H1 (cell line): ENCODE measurements at regions not wholly inside any gene's neighbourhood (a gene's known extent, or its start where the extent isn't known, plus 50 kb on each side); places are given as distances from the start of the nearest gene placed in this dataset.

ENCODE experiments used
- CTCF ChIA-PET: fragments of 300-600 bp; sonication (Branson Sonifier 250); formaldehyde crosslinking; loops from one replicate; lab custom pipeline; 2021; ENCODE audit not compliant: partially characterized antibody; lab: Charles Lee
- POLR2A ChIA-PET: fragments of 300-600 bp; sonication (Branson Sonifier 250); formaldehyde crosslinking; loops from one replicate; lab custom pipeline; 2021; ENCODE audit warnings: inconsistent platforms; ENCODE audit not compliant: partially characterized antibody; lab: Charles Lee
- DNase-seq, 2 experiments: peaks; one replicate each; pipeline versions ENCODE4 v3.0.0 to v3.0.0-alpha.2; 2010 to 2022; ENCODE audit warnings: low spot score in 2 of 2, low read depth in 1 of 2, mixed read lengths in 1 of 2
- FAIRE-seq: peaks from 2 replicates; lab custom pipeline; 2011; peaks lifted over from hg19 to GRCh38; lab: Jason Lieb, UNC
- H2AFZ ChIP-seq: 2 replicates; pipeline ENCODE4 v1.8.1; 2012; ENCODE audit warnings: low read length, inconsistent platforms
- H2AK5ac ChIP-seq: 2 replicates; pipeline ENCODE4 v1.6.1; 2013; ENCODE audit warnings: low read depth, low read length
- H2BK120ac ChIP-seq: replicated peaks from 2 replicates; pipeline ENCODE3; 2013; ENCODE audit warnings: low read depth, low read length, inconsistent platforms
- H2BK12ac ChIP-seq: 2 replicates; pipeline ENCODE4 v1.6.1; 2013; ENCODE audit warnings: low read depth, low read length
- H2BK15ac ChIP-seq: 2 replicates; pipeline ENCODE4 v1.6.1; 2013; ENCODE audit warnings: low read length
- H2BK20ac ChIP-seq: 2 replicates; pipeline ENCODE4 v1.6.1; 2013; ENCODE audit warnings: low read length
- H2BK5ac ChIP-seq: 2 replicates; pipeline ENCODE4 v1.6.1; 2013; ENCODE audit warnings: low read depth, low read length
- H3K14ac ChIP-seq: 2 replicates; pipeline ENCODE4 v1.6.1; 2013; ENCODE audit warnings: inconsistent platforms; ENCODE audit not compliant: insufficient read length
- H3K18ac ChIP-seq: 2 replicates; pipeline ENCODE4 v1.6.1; 2013; ENCODE audit warnings: low read length; ENCODE audit errors: extremely low read depth
- H3K23ac ChIP-seq: 2 replicates; pipeline ENCODE4 v1.6.1; 2013; ENCODE audit warnings: inconsistent platforms; ENCODE audit not compliant: insufficient read length
- H3K23me2 ChIP-seq: 2 replicates; pipeline ENCODE4 v1.6.1; 2013; ENCODE audit warnings: low read depth, low read length
- H3K27ac ChIP-seq: 2 replicates; pipeline ENCODE4 v1.6.1; 2011; ENCODE audit warnings: low read depth, low read length, inconsistent platforms
- H3K27me3 ChIP-seq, 4 experiments: replicated peaks in 1 of 4; 1 replicate in 1 of 4; 2 replicates in 3 of 4; pipeline versions ENCODE4 v1.6.1 to v1.8.1; 2011 to 2013; ENCODE audit warnings: low read length in 3 of 4, mild to moderate bottlenecking in 3 of 4, inconsistent platforms in 2 of 4, mixed read lengths in 2 of 4, moderate library complexity in 1 of 4; ENCODE audit not compliant: control insufficient read depth in 3 of 4, insufficient read depth in 3 of 4; ENCODE audit errors: extremely low read depth in 1 of 4
- H3K36me3 ChIP-seq, 4 experiments: 2 replicates each; pipeline versions ENCODE4 v1.6.1 to v1.8.1; 2011 to 2013; ENCODE audit warnings: mild to moderate bottlenecking in 4 of 4, low read length in 3 of 4, moderate library complexity in 2 of 4, control low read depth in 1 of 4, inconsistent platforms in 1 of 4; ENCODE audit not compliant: insufficient read depth in 4 of 4, control insufficient read depth in 2 of 4
- H3K4ac ChIP-seq: replicated peaks from 2 replicates; pipeline ENCODE3; 2013; ENCODE audit warnings: low read length, low read depth, mixed read lengths, inconsistent platforms; ENCODE audit not compliant: insufficient read length
- H3K4me1 ChIP-seq, 4 experiments: replicated peaks in 1 of 4; 1 replicate in 1 of 4; 2 replicates in 3 of 4; pipeline versions ENCODE4 v1.6.1 to v1.8.1; 2011 to 2013; ENCODE audit warnings: low read length in 3 of 4, inconsistent platforms in 2 of 4, mixed read lengths in 1 of 4; ENCODE audit not compliant: insufficient read depth in 4 of 4, control insufficient read depth in 3 of 4
- H3K4me2 ChIP-seq, 2 experiments: 2 replicates each; pipeline versions ENCODE4 v1.6.1 to v1.8.1; 2011 to 2013; ENCODE audit warnings: low read depth in 2 of 2, low read length in 2 of 2, control low read depth in 1 of 2, inconsistent platforms in 1 of 2, mild to moderate bottlenecking in 1 of 2; ENCODE audit not compliant: insufficient read depth in 1 of 2
- H3K4me3 ChIP-seq, 4 experiments: fragments of 200-600, 300-600 bp in 1 of 4; sonication (generic), shearing (Covaris generic), sonication (Bioruptor Twin) in 1 of 4; 2 replicates each; pipeline versions ENCODE4 v1.5.1 to v1.8.1; 2011 to 2016; ENCODE audit warnings: low read length in 4 of 4, low read depth in 3 of 4, control low read depth in 2 of 4, inconsistent platforms in 2 of 4, mild to moderate bottlenecking in 2 of 4, mixed read lengths in 1 of 4, moderate library complexity in 1 of 4; ENCODE audit not compliant: insufficient read depth in 2 of 4; ENCODE audit errors: extremely low read depth in 1 of 4
- H3K56ac ChIP-seq: replicated peaks from 2 replicates; pipeline ENCODE3; 2013; ENCODE audit warnings: low read depth, mild to moderate bottlenecking, mixed read lengths, low read length, inconsistent platforms; ENCODE audit not compliant: insufficient read length
- H3K79me1 ChIP-seq: 2 replicates; pipeline ENCODE4 v1.6.1; 2013; ENCODE audit warnings: low read depth, low read length, control low read depth
- H3K79me2 ChIP-seq, 2 experiments: 2 replicates each; pipeline versions ENCODE4 v1.6.1 to v1.8.1; 2012 to 2013; ENCODE audit warnings: low read length in 2 of 2, mild to moderate bottlenecking in 2 of 2, inconsistent platforms in 1 of 2; ENCODE audit not compliant: insufficient read depth in 2 of 2, control insufficient read depth in 1 of 2
- H3K9ac ChIP-seq, 4 experiments: replicated peaks in 1 of 4; 1 replicate in 1 of 4; 2 replicates in 3 of 4; pipeline versions ENCODE4 v1.6.1 to v1.8.1; 2011 to 2013; ENCODE audit warnings: low read depth in 3 of 4, low read length in 3 of 4, control low read depth in 2 of 4, mild to moderate bottlenecking in 2 of 4, moderate library complexity in 2 of 4, inconsistent platforms in 1 of 4; ENCODE audit errors: extremely low read depth in 1 of 4
- H3K9me3 ChIP-seq, 2 experiments: 2 replicates each; pipeline versions ENCODE4 v1.6.1 to v1.8.1; 2012 to 2013; ENCODE audit warnings: mild to moderate bottlenecking in 2 of 2, moderate library complexity in 2 of 2, control low read depth in 1 of 2, inconsistent platforms in 1 of 2, low read depth in 1 of 2, low read length in 1 of 2, mixed read lengths in 1 of 2; ENCODE audit not compliant: insufficient read depth in 2 of 2
- H4K20me1 ChIP-seq, 2 experiments: replicated peaks in 1 of 2; 2 replicates each; pipeline versions ENCODE3 to v1.8.1; 2011 to 2013; ENCODE audit warnings: inconsistent platforms in 2 of 2, low read length in 2 of 2, mild to moderate bottlenecking in 1 of 2; ENCODE audit not compliant: insufficient read depth in 2 of 2, control insufficient read depth in 1 of 2
- H4K5ac ChIP-seq: 2 replicates; pipeline ENCODE4 v1.6.1; 2013; ENCODE audit warnings: low read length, low read depth, mixed read lengths, inconsistent platforms; ENCODE audit not compliant: insufficient read length
- H4K8ac ChIP-seq: 2 replicates; pipeline ENCODE4 v1.8.0; 2013; ENCODE audit warnings: mild to moderate bottlenecking, moderate library complexity, low read length, inconsistent platforms; ENCODE audit not compliant: insufficient read depth; ENCODE audit errors: extremely low read depth
- H4K91ac ChIP-seq: replicated peaks from 2 replicates; pipeline ENCODE3; 2013; ENCODE audit warnings: low read length, mixed read lengths, inconsistent platforms; ENCODE audit not compliant: insufficient read length
- ASH2L ChIP-seq: fragments of 200-600, 300-600 bp; sonication (generic); IDR thresholded peaks from one replicate; pipeline ENCODE4 v1.7.1; 2017; ENCODE audit warnings: low read length
- ATF3 ChIP-seq: IDR thresholded peaks from 2 replicates; pipeline ENCODE4 v1.6.1; 2011; ENCODE audit warnings: low read depth, mild to moderate bottlenecking, low read length; ENCODE audit not compliant: insufficient read depth
- BCL11A ChIP-seq, 2 experiments: IDR thresholded peaks; one replicate each; pipeline ENCODE4 v1.6.1; 2011; ENCODE audit warnings: low read depth in 2 of 2, low read length in 2 of 2, mild to moderate bottlenecking in 2 of 2
- GABPA ChIP-seq: IDR thresholded peaks from 2 replicates; pipeline ENCODE4 v1.6.1; 2011; ENCODE audit warnings: mild to moderate bottlenecking, low read length, moderate library complexity, borderline replicate concordance; ENCODE audit not compliant: insufficient read depth
- NANOG ChIP-seq: IDR thresholded peaks from 2 replicates; pipeline ENCODE4 v1.6.1; 2011; ENCODE audit warnings: low read length, low read depth, mild to moderate bottlenecking, inconsistent platforms; ENCODE audit not compliant: insufficient read depth, poor library complexity, severe bottlenecking
- NRF1 ChIP-seq: IDR thresholded peaks from 2 replicates; pipeline ENCODE4 v1.6.1; 2011; ENCODE audit warnings: mild to moderate bottlenecking, low read depth, low read length, improper control_type of control experiment
- PHF8 ChIP-seq: fragments of 200-600 bp; sonication (generic); conservative IDR thresholded peaks from 2 replicates; pipeline ENCODE4 v1.7.1; 2012; ENCODE audit warnings: low read depth, mild to moderate bottlenecking, inconsistent platforms, low read length, moderate library complexity
- SP1 ChIP-seq: IDR thresholded peaks from 2 replicates; pipeline ENCODE4 v1.6.1; 2011; ENCODE audit warnings: low read depth, low read length
- TCF12 ChIP-seq: IDR thresholded peaks from 2 replicates; pipeline ENCODE4 v1.6.1; 2011; ENCODE audit warnings: low read depth, mild to moderate bottlenecking, low read length
- WGBS, 2 experiments: shearing (Covaris generic) in 1 of 2; methylation state at CpG; one replicate each; pipeline versions ENCODE4 v1.1.6 to v1.1.7; 2013 to 2015; ENCODE audit warnings: low lambda C conversion rate in 2 of 2, mixed read lengths in 2 of 2, inconsistent platforms in 1 of 2, low coverage in 1 of 2, missing lambda C conversion rate in 1 of 2; ENCODE audit not compliant: insufficient replicate concordance in 2 of 2, insufficient coverage in 1 of 2, insufficient read length in 1 of 2; ENCODE audit errors: extremely low coverage in 1 of 2, missing lambda C conversion rate in 1 of 2; 5-methylcytosine and 5-hydroxymethylcytosine counted together

- ChIA-PET CTCF (no interaction called here), POLR2A (no interaction called here)
- WGBS, 2 experiments: 84% methylated on average over 2 of the region's 2 CpGs; no CpG with 5 or more reads in 1 of the 2 experiments
- H2BK120ac ChIP-seq: no peak overlapping the region
- H3K4me2 ChIP-seq: no peak overlapping the region
- H3K9ac ChIP-seq: no peak overlapping the region
- H3K4me1 ChIP-seq: no peaks in the 10 kb centered on the region
- H2AFZ ChIP-seq: no peak overlapping the region
- H3K79me2 ChIP-seq: no peaks in the 10 kb centered on the region
- no peak overlapping the region for H4K5ac ChIP-seq
- H3K56ac ChIP-seq: no peak overlapping the region
- no peaks in the 10 kb centered on the region for H3K27me3 ChIP-seq
- H4K91ac ChIP-seq: no peak overlapping the region
- no peak overlapping the region for H3K27ac ChIP-seq
- H4K20me1 ChIP-seq: no peaks in the 10 kb centered on the region
- H2BK12ac ChIP-seq: no peak overlapping the region
- FAIRE-seq: no peak
- H3K9me3 ChIP-seq: no peaks in the 10 kb centered on the region
- no peaks in the 10 kb centered on the region for H3K36me3 ChIP-seq
- no peak overlapping the region for H3K14ac ChIP-seq
- no peak overlapping the region for H2BK20ac ChIP-seq
- H2AK5ac ChIP-seq: no peak overlapping the region
- no peak for DNase-seq
- no peak overlapping the region for H2BK15ac ChIP-seq
- H3K18ac ChIP-seq: no peak overlapping the region
- no peaks in the 10 kb centered on the region for H3K79me1 ChIP-seq
- H3K4me3 ChIP-seq: no peak overlapping the region
- no peak overlapping the region for H3K23ac ChIP-seq
- no peak overlapping the region for H4K8ac ChIP-seq
- H2BK5ac ChIP-seq: no peak overlapping the region
- no peaks in the 10 kb centered on the region for H3K23me2 ChIP-seq
- no peak overlapping the region for H3K4ac ChIP-seq
- TF ChIP-seq NANOG (no peak), ATF3 (no peak), SP1 (no peak), NRF1 (no peak), PHF8 (no peak), GABPA (no peak), ASH2L (no peak), BCL11A (IDR thresholded peaks at IDR 0.05; ENCODE audit: low read depth in 2 of 2, low read length in 2 of 2) (no peak), TCF12 (no peak)
Observed at GRCh38 chr13:80605011-80605410, 264.1 kb upstream of the SPRY2 start.
